B cell (primary cell): ENCODE measurements at regions not wholly inside any gene's neighbourhood (a gene's known extent, or its start where the extent isn't known, plus 50 kb on each side); places are given as distances from the start of the nearest gene placed in this dataset.

ENCODE experiments used
- ATAC-seq: fragments of 200-7000 bp; cut with Tn5 transposase; one replicate; pipeline ENCODE4 v1.10.0; 2021; ENCODE audit warnings: low read depth, mild to moderate bottlenecking, moderate number of reproducible peaks, moderate library complexity
- CTCF ChIA-PET: fragments of 350-600 bp; sonication (Branson Sonifier 250); formaldehyde crosslinking; loops from one replicate; lab custom pipeline; 2021; ENCODE audit warnings: antibody characterized with exemption, inconsistent platforms; lab: Charles Lee
- POLR2A ChIA-PET: fragments of 350-600 bp; sonication (Branson Sonifier 250); formaldehyde crosslinking; loops from one replicate; lab custom pipeline; 2021; ENCODE audit warnings: antibody characterized with exemption; lab: Charles Lee
- DNase-seq: peaks from one replicate; pipeline ENCODE4 v3.0.0; 2013
- H2AFZ ChIP-seq: 2 replicates; pipeline ENCODE4 v1.6.1; 2012; ENCODE audit warnings: mild to moderate bottlenecking, low read depth, low read length; ENCODE audit not compliant: insufficient read depth, poor library complexity, severe bottlenecking
- H3K27ac ChIP-seq, 2 donors: 1 replicate in 1 of 2; 2 replicates in 1 of 2; pipeline ENCODE4 v1.5.1; 2012 to 2013; ENCODE audit warnings: low read length in 2 of 2, mild to moderate bottlenecking in 2 of 2, moderate library complexity in 1 of 2
- H3K27me3 ChIP-seq, 4 experiments: fragments of 200-600 bp in 1 of 4; sonication (generic) in 1 of 4; replicated peaks in 1 of 4; 1 replicate in 2 of 4; 2 replicates in 2 of 4; pipeline versions ENCODE4 v1.6.1 to v1.7.0; 2013 to 2016; ENCODE audit warnings: low read length in 3 of 4, mild to moderate bottlenecking in 2 of 4, mixed read lengths in 1 of 4, moderate library complexity in 1 of 4; ENCODE audit not compliant: insufficient read depth in 4 of 4, control insufficient read depth in 3 of 4; ENCODE audit errors: control extremely low read depth in 1 of 4
- H3K36me3 ChIP-seq, 2 experiments: replicated peaks in 1 of 2; 1 replicate in 1 of 2; 2 replicates in 1 of 2; pipeline versions ENCODE4 v1.6.1 to v1.7.1; 2013; ENCODE audit warnings: low read length in 1 of 2; ENCODE audit not compliant: insufficient read depth in 2 of 2, control insufficient read depth in 1 of 2; ENCODE audit errors: control extremely low read depth in 1 of 2, extremely low read depth in 1 of 2
- H3K4me1 ChIP-seq, 2 donors: fragments of 200-600 bp in 1 of 2; sonication (generic) in 1 of 2; 1 replicate in 1 of 2; 2 replicates in 1 of 2; pipeline versions ENCODE4 v1.5.1 to v1.6.1; 2013 to 2017; ENCODE audit warnings: low read length in 2 of 2; ENCODE audit not compliant: control insufficient read depth in 2 of 2, insufficient read depth in 2 of 2
- H3K4me2 ChIP-seq: replicated peaks from 2 replicates; pipeline ENCODE3; 2012; ENCODE audit warnings: mild to moderate bottlenecking, low read depth, low read length; ENCODE audit not compliant: poor library complexity, severe bottlenecking
- H3K4me3 ChIP-seq, 5 experiments: fragments of 200-600 bp in 1 of 5; sonication (generic) in 1 of 5; 1 replicate in 3 of 5; 2 replicates in 2 of 5; pipeline versions ENCODE4 v1.5.1 to v1.7.0; 2011 to 2016; ENCODE audit warnings: low read length in 4 of 5, mild to moderate bottlenecking in 4 of 5, low read depth in 2 of 5, control low read depth in 1 of 5, moderate library complexity in 1 of 5; ENCODE audit not compliant: insufficient read depth in 1 of 5; ENCODE audit errors: control extremely low read depth in 1 of 5, extremely low read depth in 1 of 5
- H3K79me2 ChIP-seq: fragments of 200-600 bp; sonication (generic); one replicate; pipeline ENCODE4 v1.6.0; 2016; ENCODE audit warnings: low read length; ENCODE audit not compliant: control insufficient read depth, insufficient read depth
- H3K9ac ChIP-seq: fragments of 200-600 bp; sonication (generic); 2 replicates; pipeline ENCODE4 v1.6.1; 2017; ENCODE audit warnings: mild to moderate bottlenecking, low read length, moderate library complexity
- H3K9me3 ChIP-seq, 3 donors: one replicate each; pipeline versions ENCODE4 v1.6.1 to v1.7.1; 2013; ENCODE audit warnings: low read length in 2 of 3; ENCODE audit not compliant: control insufficient read depth in 2 of 3, insufficient read depth in 1 of 3; ENCODE audit errors: control extremely low read depth in 1 of 3
- H4K20me1 ChIP-seq: 2 replicates; pipeline ENCODE4 v1.6.0; 2012; ENCODE audit warnings: mild to moderate bottlenecking, low read length; ENCODE audit not compliant: insufficient read depth, control insufficient read depth, poor library complexity, severe bottlenecking
- H3K27ac Mint-ChIP-seq: one replicate; pipeline ENCODE4 v1.8.0; 2021; ENCODE audit warnings: mixed read lengths
- H3K27me3 Mint-ChIP-seq: one replicate; pipeline ENCODE4 v1.8.0; 2021; ENCODE audit warnings: mixed read lengths
- H3K4me1 Mint-ChIP-seq: one replicate; pipeline ENCODE4 v1.8.0; 2021; ENCODE audit warnings: mixed read lengths
- H3K4me3 Mint-ChIP-seq: one replicate; pipeline ENCODE4 v1.8.0; 2021; ENCODE audit warnings: mixed read lengths
- H3K9me3 Mint-ChIP-seq: one replicate; pipeline ENCODE4 v1.8.0; 2022; ENCODE audit warnings: mixed read lengths; ENCODE audit not compliant: insufficient read depth
- CTCF ChIP-seq: fragments of 200-600 bp; IDR thresholded peaks from one replicate; pipeline ENCODE4 v1.8.0; 2022; ENCODE audit warnings: antibody characterized with exemption, mild to moderate bottlenecking
- EZH2 ChIP-seq: IDR thresholded peaks from 2 replicates; pipeline ENCODE4 v1.6.1; 2012; ENCODE audit warnings: borderline replicate concordance, low read depth, mild to moderate bottlenecking, moderate library complexity, low read length; ENCODE audit not compliant: insufficient read depth, poor library complexity, severe bottlenecking
- WGBS: methylation state at CpG from one replicate; pipeline ENCODE4 v1.1.5; 2013; ENCODE audit warnings: missing lambda C conversion rate; ENCODE audit not compliant: insufficient coverage; 5-methylcytosine and 5-hydroxymethylcytosine counted together
- intact Hi-C: fragments of 100-400 bp; cut with micrococcal nuclease; formaldehyde crosslinking; loops from one replicate; pipeline ENCODE4 v1.10.0; 2022

- Histone ChIP-seq H4K20me1 (no peaks in the 10 kb centered on the region), H3K4me2 (no peak overlapping the region), H3K36me3 (no peaks in the 10 kb centered on the region), H3K9me3 (no peaks in the 10 kb centered on the region), H3K4me1 (no peaks in the 10 kb centered on the region), H3K79me2 (no peaks in the 10 kb centered on the region), H2AFZ (no peak overlapping the region), H3K9ac (no peak overlapping the region), H3K27me3 (no peaks in the 10 kb centered on the region), H3K27ac (no peak overlapping the region), H3K4me3 (no peak overlapping the region)
- ATAC-seq (no peak), DNase-seq (no peak)
- Mint-ChIP-seq H3K27ac (no peak overlapping the region), H3K4me3 (no peak overlapping the region), H3K9me3 (no peaks in the 10 kb centered on the region), H3K27me3 (peaks cover 6% of the 10 kb centered on the region), H3K4me1 (no peaks in the 10 kb centered on the region)
- no peak for TF ChIP-seq EZH2
- TF ChIP-seq CTCF, result no peak
- intact Hi-C loops, result no loop called here
- POLR2A ChIA-PET, result no interaction called here
- CTCF ChIA-PET, result no interaction called here
- 70% methylated on average over 2 of the region's 4 CpGs for WGBS
Observed at GRCh38 chr1:218874313-218874712, 299.4 kb upstream of the LYPLAL1 start.

- Histone ChIP-seq H3K4me1 (no peaks in the 10 kb centered on the region), H3K4me3 (no peak overlapping the region), H3K27ac (no peak overlapping the region), H3K4me2 (no peak overlapping the region), H3K9me3 (no peaks in the 10 kb centered on the region), H3K36me3 (no peaks in the 10 kb centered on the region), H4K20me1 (no peaks in the 10 kb centered on the region), H2AFZ (no peak overlapping the region), H3K27me3 (no peaks in the 10 kb centered on the region), H3K9ac (no peak overlapping the region), H3K79me2 (no peaks in the 10 kb centered on the region)
- Mint-ChIP-seq H3K27me3 (peaks cover 6% of the 10 kb centered on the region), H3K4me3 (no peak overlapping the region), H3K9me3 (no peaks in the 10 kb centered on the region), H3K4me1 (no peaks in the 10 kb centered on the region), H3K27ac (no peak overlapping the region)
- WGBS, result no CpG with 5 or more reads among the region's 11 CpGs
- no peak for TF ChIP-seq CTCF
- TF ChIP-seq EZH2, result no peak
- ChIA-PET CTCF (no interaction called here), POLR2A (no interaction called here)
- intact Hi-C loops, result no loop called here
- DNase-seq (no peak), ATAC-seq (no peak)
Observed at GRCh38 chr1:218874801-218875400, 298.8 kb upstream of the LYPLAL1 start.
